OCI-LY7 (cell line): ENCODE measurements at regions not wholly inside any gene's neighbourhood (a gene's known extent, or its start where the extent isn't known, plus 50 kb on each side); places are given as distances from the start of the nearest gene placed in this dataset.
"Not testable (repeated sequence)": the region's sequence is repeated elsewhere in the genome, so short reads cannot be mapped to it uniquely, and the experiment has no call there.

Source experiments
- EZH2phosphoT487 ChIP-seq: fragments of 200-600 bp; sonication (generic); IDR thresholded peaks from 2 replicates; pipeline ENCODE4 v1.6.1; 2018; ENCODE audit warnings: low read depth, borderline replicate concordance, mild to moderate bottlenecking, mixed run types, antibody characterized with exemption, low read length, moderate library complexity, mixed read lengths
- TF ChIP-seq, protein P1 (sequence below): fragments of 200-600 bp; sonication (generic); conservative IDR thresholded peaks from 2 replicates; pipeline ENCODE4 v1.5.1; 2014; ENCODE audit warnings: mild to moderate bottlenecking, antibody characterized with exemption, low read length, moderate library complexity, mixed read lengths

DNA sequence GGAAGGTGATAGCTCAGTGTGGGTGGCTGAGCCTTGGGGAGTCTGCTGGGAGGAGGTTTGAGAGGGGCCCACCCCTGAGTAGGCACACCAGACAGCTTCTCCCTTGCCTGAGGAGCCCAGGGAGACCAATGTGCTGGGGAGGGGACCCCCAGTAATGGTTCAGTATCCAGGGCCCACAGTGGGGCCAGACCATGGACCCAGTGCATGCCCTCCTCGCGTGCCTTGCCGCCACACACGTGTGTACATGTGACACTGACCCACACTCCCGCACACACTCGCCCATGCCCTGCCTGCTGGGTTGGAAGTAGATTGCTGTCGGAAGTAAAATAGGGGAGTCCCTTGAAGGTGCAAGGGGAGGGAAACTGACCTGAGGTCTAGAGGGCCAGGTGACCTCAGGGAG, 184.3 kb downstream of the TBC1D2B start:
- TF ChIP-seq, protein P1, sequence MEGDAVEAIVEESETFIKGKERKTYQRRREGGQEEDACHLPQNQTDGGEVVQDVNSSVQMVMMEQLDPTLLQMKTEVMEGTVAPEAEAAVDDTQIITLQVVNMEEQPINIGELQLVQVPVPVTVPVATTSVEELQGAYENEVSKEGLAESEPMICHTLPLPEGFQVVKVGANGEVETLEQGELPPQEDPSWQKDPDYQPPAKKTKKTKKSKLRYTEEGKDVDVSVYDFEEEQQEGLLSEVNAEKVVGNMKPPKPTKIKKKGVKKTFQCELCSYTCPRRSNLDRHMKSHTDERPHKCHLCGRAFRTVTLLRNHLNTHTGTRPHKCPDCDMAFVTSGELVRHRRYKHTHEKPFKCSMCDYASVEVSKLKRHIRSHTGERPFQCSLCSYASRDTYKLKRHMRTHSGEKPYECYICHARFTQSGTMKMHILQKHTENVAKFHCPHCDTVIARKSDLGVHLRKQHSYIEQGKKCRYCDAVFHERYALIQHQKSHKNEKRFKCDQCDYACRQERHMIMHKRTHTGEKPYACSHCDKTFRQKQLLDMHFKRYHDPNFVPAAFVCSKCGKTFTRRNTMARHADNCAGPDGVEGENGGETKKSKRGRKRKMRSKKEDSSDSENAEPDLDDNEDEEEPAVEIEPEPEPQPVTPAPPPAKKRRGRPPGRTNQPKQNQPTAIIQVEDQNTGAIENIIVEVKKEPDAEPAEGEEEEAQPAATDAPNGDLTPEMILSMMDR, result not testable (repeated sequence)
- TF ChIP-seq EZH2phosphoT487, result not testable (repeated sequence)
